ENCODE measurements at regions not wholly inside any gene's neighbourhood (a gene's known extent, or its start where the extent isn't known, plus 50 kb on each side); places are given as distances from the start of the nearest gene placed in this dataset.

- no peaks in the 10 kb centered on the region for H4K20me1 ChIP-seq (ENCODE audit: insufficient read depth)
- H3K79me2 ChIP-seq (ENCODE audit: low read depth): no peaks in the 10 kb centered on the region
- no peak overlapping the region for H3K4me2 ChIP-seq
- H3K4me3 ChIP-seq: no peak overlapping the region
- H3K36me3 ChIP-seq (ENCODE audit: low read depth): no peaks in the 10 kb centered on the region
- DNase-seq: no peak
- 0 out of 2 replicates have a peak, but pooled peaks cover 3% of the 10 kb centered on the region for H3K9me2 ChIP-seq (ENCODE audit: insufficient read depth)
- ChIA-PET POLR2A (ENCODE audit: unreplicated experiment) (no interaction called here), CTCF (no interaction called here)
- H3K27ac ChIP-seq: no peak overlapping the region
- BruUV-seq (replicated peaks): no TSS peak
- no peak overlapping the region for H2AFZ ChIP-seq
- TF ChIP-seq CTCF (conservative IDR thresholded peaks at IDR 0.05) (no peak), EZH2 (IDR thresholded peaks at IDR 0.05; ENCODE audit: low read depth) (no peak)
- H3F3A ChIP-seq (ENCODE audit: insufficient read depth, low read depth): no peaks in the 10 kb centered on the region
- H3K27me3 ChIP-seq (ENCODE audit: insufficient read depth, low read depth): no peaks in the 10 kb centered on the region
- no peaks in the 10 kb centered on the region; the same call in 1 of the 2 replicates for H3K9me3 ChIP-seq (ENCODE audit: insufficient read depth, low read depth)
- no peaks in the 10 kb centered on the region for H3K4me1 ChIP-seq (replicated peaks; ENCODE audit: insufficient read depth)
- intact Hi-C loops (cut with micrococcal nuclease; ENCODE audit: unreplicated experiment): no loop called here
Measured at GRCh38 chr1:157438146-157438545, 114.2 kb downstream of the FCRL5 start.

GRCh38 chr1:157437296-157437695 lies 115.0 kb downstream of the FCRL5 start:
- ChIA-PET CTCF (no interaction called here), POLR2A (ENCODE audit: unreplicated experiment) (no interaction called here)
- no TSS peak for BruUV-seq (replicated peaks)
- H3K27me3 ChIP-seq (ENCODE audit: insufficient read depth, low read depth): peaks cover 4% of the 10 kb centered on the region; the same call in 1 of the 2 replicates
- no peak overlapping the region for H3K4me2 ChIP-seq
- H3K9me3 ChIP-seq (ENCODE audit: insufficient read depth, low read depth): no peaks in the 10 kb centered on the region; the same call in 1 of the 2 replicates
- H3F3A ChIP-seq (ENCODE audit: insufficient read depth, low read depth): no peaks in the 10 kb centered on the region
- DNase-seq: no peak
- no peak overlapping the region for H2AFZ ChIP-seq
- H3K9me2 ChIP-seq (ENCODE audit: insufficient read depth): 0 out of 2 replicates have a peak, but pooled peaks cover 3% of the 10 kb centered on the region
- no peak overlapping the region for H3K27ac ChIP-seq
- H3K79me2 ChIP-seq (ENCODE audit: low read depth): no peaks in the 10 kb centered on the region
- no peaks in the 10 kb centered on the region for H3K36me3 ChIP-seq (ENCODE audit: low read depth)
- H3K4me3 ChIP-seq: no peak overlapping the region
- no peaks in the 10 kb centered on the region for H3K4me1 ChIP-seq (replicated peaks; ENCODE audit: insufficient read depth)
- TF ChIP-seq EZH2 (IDR thresholded peaks at IDR 0.05; ENCODE audit: low read depth) (no peak), CTCF (conservative IDR thresholded peaks at IDR 0.05) (no peak)
- H4K20me1 ChIP-seq (ENCODE audit: insufficient read depth): no peaks in the 10 kb centered on the region
- intact Hi-C loops (cut with micrococcal nuclease; ENCODE audit: unreplicated experiment): no loop called here

- Histone ChIP-seq H3K4me2 (no peak overlapping the region), H3K4me3 (no peak overlapping the region), H3F3A (ENCODE audit: insufficient read depth, low read depth) (no peaks in the 10 kb centered on the region), H3K9me2 (ENCODE audit: insufficient read depth) (0 out of 2 replicates have a peak, but pooled peaks cover 3% of the 10 kb centered on the region), H3K36me3 (ENCODE audit: low read depth) (no peaks in the 10 kb centered on the region), H3K27me3 (ENCODE audit: insufficient read depth, low read depth) (peaks cover 6% of the 10 kb centered on the region), H3K27ac (no peak overlapping the region), H3K4me1 (replicated peaks; ENCODE audit: insufficient read depth) (no peaks in the 10 kb centered on the region), H4K20me1 (ENCODE audit: insufficient read depth) (no peaks in the 10 kb centered on the region), H2AFZ (no peak overlapping the region), H3K9me3 (ENCODE audit: insufficient read depth, low read depth) (no peaks in the 10 kb centered on the region; the same call in 1 of the 2 replicates), H3K79me2 (ENCODE audit: low read depth) (no peaks in the 10 kb centered on the region)
- DNase-seq: peak in 1 of 2 experiments; percentile 42
- no peak for TF ChIP-seq EZH2 (IDR thresholded peaks at IDR 0.05; ENCODE audit: low read depth)
- ChIA-PET CTCF (interaction anchor here (0.6 kb wide), 1 partner anchor 104 kb away, joined by 3 read pairs; no protein-coding TSS in a partner anchor), POLR2A (ENCODE audit: unreplicated experiment) (no interaction called here)
- intact Hi-C loops (cut with micrococcal nuclease; ENCODE audit: unreplicated experiment): no loop called here
- no TSS peak for BruUV-seq (replicated peaks)
Measured at GRCh38 chr1:157431751-157432150, 120.6 kb downstream of the FCRL5 start.

GRCh38 chr1:157429601-157430240 lies 122.6 kb downstream of the FCRL5 start:
- BruUV-seq (replicated peaks): no TSS peak

More at GRCh38 chr1:157429601-157430240, 122.6 kb downstream of the FCRL5 start:
- TF ChIP-seq CTCF (conservative IDR thresholded peaks at IDR 0.05) (no peak), EZH2 (IDR thresholded peaks at IDR 0.05; ENCODE audit: low read depth) (no peak)
- ChIA-PET POLR2A (ENCODE audit: unreplicated experiment) (no interaction called here), CTCF (no interaction called here)
- no peaks in the 10 kb centered on the region for H3K36me3 ChIP-seq (ENCODE audit: low read depth)
- H3K9me3 ChIP-seq (ENCODE audit: insufficient read depth, low read depth): no peaks in the 10 kb centered on the region
- H3K9me2 ChIP-seq (ENCODE audit: insufficient read depth): no peaks in the 10 kb centered on the region
- intact Hi-C loops (cut with micrococcal nuclease; ENCODE audit: unreplicated experiment): no loop called here
- H3K4me3 ChIP-seq: no peak overlapping the region
- H4K20me1 ChIP-seq (ENCODE audit: insufficient read depth): no peaks in the 10 kb centered on the region
- no peak for DNase-seq
- H2AFZ ChIP-seq: no peak overlapping the region
- H3K27me3 ChIP-seq (ENCODE audit: insufficient read depth, low read depth): peaks cover 6% of the 10 kb centered on the region
- H3K79me2 ChIP-seq (ENCODE audit: low read depth): no peaks in the 10 kb centered on the region
- no peak overlapping the region for H3K27ac ChIP-seq
- no peaks in the 10 kb centered on the region for H3F3A ChIP-seq (ENCODE audit: insufficient read depth, low read depth)
- no peak overlapping the region for H3K4me2 ChIP-seq
- no peaks in the 10 kb centered on the region for H3K4me1 ChIP-seq (replicated peaks; ENCODE audit: insufficient read depth)

Measured in PC-9 (cell line).